A172 (cell line): ENCODE measurements at regions not wholly inside any gene's neighbourhood (a gene's known extent, or its start where the extent isn't known, plus 50 kb on each side); places are given as distances from the start of the nearest gene placed in this dataset.

ENCODE experiments used
- DNase-seq: peaks from one replicate; pipeline ENCODE4 v3.0.0-alpha.2; 2015; ENCODE audit warnings: low spot score

- no peak for DNase-seq
Observed at GRCh38 chr1:29718791-29719190, 482.5 kb downstream of the PTPRU start.

GRCh38 chr1:29716306-29716705 is 480.0 kb downstream of the PTPRU start:
- no peak for DNase-seq

GRCh38 chr1:29713857-29714256 is 477.5 kb downstream of the PTPRU start:
- DNase-seq: no peak

GRCh38 chr1:29712801-29713200 is 476.5 kb downstream of the PTPRU start:
- no peak for DNase-seq

GRCh38 chr1:29712284-29712651 is 475.9 kb downstream of the PTPRU start:
- no peak for DNase-seq

GRCh38 chr1:29711582-29712283 is 475.4 kb downstream of the PTPRU start:
- DNase-seq: peak; percentile 73

GRCh38 chr1:29709704-29710280 is 473.5 kb downstream of the PTPRU start:
- DNase-seq: peak; percentile 54

- peak; percentile 74 for DNase-seq
Observed at GRCh38 chr1:29708796-29709703, 472.7 kb downstream of the PTPRU start.

- peak; percentile 44 for DNase-seq
Observed at GRCh38 chr1:29708381-29708780, 472.1 kb downstream of the PTPRU start.

GRCh38 chr1:29707796-29708195 is 471.5 kb downstream of the PTPRU start:
- DNase-seq: no peak

- DNase-seq: peak; percentile 25
Observed at GRCh38 chr1:29706936-29707335, 470.6 kb downstream of the PTPRU start.

GRCh38 chr1:29704430-29704829 is 468.1 kb downstream of the PTPRU start:
- no peak for DNase-seq

GRCh38 chr1:29703596-29704370 is 467.5 kb downstream of the PTPRU start:
- DNase-seq: peak; percentile 35

- DNase-seq: no peak
Observed at GRCh38 chr1:29700491-29700890, 464.2 kb downstream of the PTPRU start.

- no peak for DNase-seq
Observed at GRCh38 chr1:29698626-29699025, 462.3 kb downstream of the PTPRU start.

- DNase-seq: peak; percentile 48
Observed at GRCh38 chr1:29698033-29698432, 461.7 kb downstream of the PTPRU start.

GRCh38 chr1:29697391-29697780 is 461.1 kb downstream of the PTPRU start:
- no peak for DNase-seq

GRCh38 chr1:29696656-29697390 is 460.5 kb downstream of the PTPRU start:
- DNase-seq: no peak

GRCh38 chr1:29695803-29696202 is 459.5 kb downstream of the PTPRU start:
- no peak for DNase-seq

GRCh38 chr1:29695036-29695435 is 458.7 kb downstream of the PTPRU start:
- DNase-seq: no peak

GRCh38 chr1:29691499-29691898 is 455.2 kb downstream of the PTPRU start:
- DNase-seq: no peak
